HG03175 (cell line): ENCODE measurements at regions not wholly inside any gene's neighbourhood (a gene's known extent, or its start where the extent isn't known, plus 50 kb on each side); places are given as distances from the start of the nearest gene placed in this dataset.
A peak's percentile ranks its signal among the peaks of the same experiment; 100 is the strongest.

Experiments
- ATAC-seq: cut with Tn5 transposase; IDR thresholded peaks from one replicate; pipeline ENCODE4 v1.9.1; 2021; ENCODE audit warnings: mild to moderate bottlenecking, moderate library complexity; ENCODE audit not compliant: unreplicated experiment

DNA sequence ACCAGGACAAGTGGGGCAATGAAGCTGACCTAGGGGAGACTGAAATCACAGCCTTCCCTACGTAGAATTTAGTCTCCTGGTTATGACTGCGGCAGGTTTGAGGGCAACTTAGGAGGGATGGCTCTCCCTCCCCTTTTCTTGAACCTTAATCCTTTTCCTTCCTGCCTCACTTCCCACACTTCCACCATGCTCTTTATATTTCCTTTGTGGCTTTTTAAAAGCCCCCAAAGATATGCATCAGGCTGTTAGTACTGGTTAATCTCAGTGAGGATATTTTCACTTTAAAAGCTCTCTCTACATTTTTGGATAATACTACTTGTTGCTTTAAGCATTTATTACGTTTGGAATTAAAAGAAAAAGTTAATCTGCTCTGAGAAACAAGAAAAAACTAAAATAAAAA is 339.2 kb downstream of the SOX2 start:
- no peak for ATAC-seq

DNA sequence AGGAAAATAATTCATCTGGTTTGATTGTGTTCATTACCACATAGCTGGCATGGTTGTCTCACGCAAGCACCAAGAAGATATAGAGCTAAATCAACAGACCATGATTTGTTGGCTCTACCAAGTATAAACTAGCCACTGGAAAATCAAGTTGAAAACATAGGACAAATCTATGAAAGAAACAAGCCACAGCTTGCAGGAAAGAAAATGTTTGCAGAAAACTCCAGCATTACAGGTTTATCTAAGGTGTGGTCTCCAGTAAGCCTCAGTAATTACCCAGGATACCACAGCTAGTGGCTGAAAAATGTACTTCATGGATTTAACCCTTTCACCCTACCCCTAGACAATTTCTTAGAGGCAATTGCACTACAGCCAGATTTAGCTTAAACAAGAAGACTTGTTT is 340.6 kb downstream of the SOX2 start:
- ATAC-seq = no peak

DNA sequence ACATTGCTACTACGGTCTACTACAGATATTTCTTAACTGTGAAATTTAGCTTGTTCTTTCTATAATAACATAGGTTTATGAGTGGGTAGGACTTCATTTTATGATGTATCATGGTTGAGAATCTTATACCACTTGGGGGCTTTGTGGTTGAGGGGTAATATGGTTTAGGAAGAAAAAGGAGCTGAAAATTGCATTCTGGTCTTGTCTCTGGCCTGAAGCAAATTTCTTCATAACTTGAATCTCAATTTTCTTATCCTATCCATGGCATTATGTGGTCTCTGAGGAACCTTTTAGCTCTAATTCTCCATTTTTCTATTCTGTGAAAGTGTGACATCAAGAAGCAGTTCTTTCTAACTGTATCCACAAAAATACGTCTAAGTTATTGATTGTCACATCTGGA is 341.0 kb downstream of the SOX2 start:
- ATAC-seq = no peak

DNA sequence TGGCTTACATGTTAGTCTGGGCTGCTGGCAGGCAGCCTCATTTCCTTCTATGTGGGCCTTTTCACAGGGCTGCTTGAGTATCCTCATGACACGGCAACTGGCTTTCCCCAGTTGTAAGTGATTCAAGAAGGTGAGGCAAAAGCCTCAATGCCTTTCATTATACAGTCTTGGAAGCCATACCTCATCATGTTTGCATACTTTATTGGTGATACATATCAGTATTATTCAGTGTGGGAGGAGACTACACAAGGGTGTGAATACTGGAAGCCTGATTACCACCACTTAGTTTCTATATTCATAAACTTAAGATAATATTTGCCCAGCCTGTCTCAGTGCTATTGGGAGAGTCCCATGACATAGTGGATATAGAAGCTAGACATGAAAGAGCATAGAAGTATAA is 346.8 kb downstream of the SOX2 start:
- no peak for ATAC-seq

DNA sequence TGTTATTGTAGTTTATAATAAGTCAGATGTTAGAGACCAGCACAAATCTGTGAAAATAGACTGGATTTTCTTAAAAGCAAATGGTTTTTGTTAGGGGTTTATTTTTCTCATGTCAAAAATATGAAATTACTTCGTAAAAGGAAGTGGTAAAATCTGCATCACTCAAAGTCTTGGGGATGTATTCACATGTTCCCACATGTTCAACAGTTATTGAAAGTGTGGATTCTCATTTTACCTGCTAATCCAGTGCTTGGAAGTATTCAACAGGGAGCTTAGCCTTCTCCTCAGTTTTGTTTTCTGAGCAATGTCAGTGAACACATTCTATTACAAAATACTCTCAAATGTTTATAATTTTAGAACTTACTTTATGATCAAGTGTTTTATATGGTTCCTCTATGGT is 352.0 kb downstream of the SOX2 start:
- no peak for ATAC-seq

DNA sequence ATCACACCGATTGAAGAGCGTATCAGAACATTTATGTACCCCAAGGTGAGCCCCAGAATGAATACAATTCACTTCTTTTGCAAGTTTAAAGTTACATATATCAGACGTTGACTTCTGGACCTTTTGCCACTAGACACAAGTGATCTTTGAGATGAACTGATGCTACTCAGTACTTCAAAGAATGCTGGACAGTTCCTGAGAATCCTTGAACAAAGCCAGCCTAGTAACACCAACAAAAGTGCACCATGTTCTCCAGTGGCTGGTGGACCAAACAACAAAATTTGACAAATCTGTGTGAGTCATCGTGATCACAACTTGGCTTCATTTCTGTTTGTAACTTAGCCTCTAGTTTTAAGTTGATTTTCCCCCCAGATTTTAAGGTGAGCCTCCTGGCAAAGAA is 355.7 kb downstream of the SOX2 start:
- no peak for ATAC-seq

DNA sequence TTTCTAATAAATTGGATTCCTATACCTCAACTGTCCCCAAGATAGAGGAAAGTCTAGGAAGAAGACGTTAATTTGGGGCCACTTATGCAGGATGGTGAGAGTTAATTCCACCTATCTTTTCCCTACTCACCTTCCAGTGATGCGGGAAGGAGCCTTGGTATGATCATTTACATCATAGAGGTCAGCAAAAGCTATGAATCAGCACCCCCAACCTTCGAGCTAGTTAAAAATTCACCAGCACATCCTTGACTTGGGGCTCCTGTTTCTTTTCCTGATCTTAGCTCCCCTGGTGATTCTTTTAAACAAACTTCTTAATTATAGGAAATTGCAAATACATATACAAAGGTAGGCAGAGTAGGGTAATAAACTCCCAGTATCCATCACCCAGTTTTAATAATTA is 366.6 kb downstream of the SOX2 start:
- ATAC-seq = no peak

DNA sequence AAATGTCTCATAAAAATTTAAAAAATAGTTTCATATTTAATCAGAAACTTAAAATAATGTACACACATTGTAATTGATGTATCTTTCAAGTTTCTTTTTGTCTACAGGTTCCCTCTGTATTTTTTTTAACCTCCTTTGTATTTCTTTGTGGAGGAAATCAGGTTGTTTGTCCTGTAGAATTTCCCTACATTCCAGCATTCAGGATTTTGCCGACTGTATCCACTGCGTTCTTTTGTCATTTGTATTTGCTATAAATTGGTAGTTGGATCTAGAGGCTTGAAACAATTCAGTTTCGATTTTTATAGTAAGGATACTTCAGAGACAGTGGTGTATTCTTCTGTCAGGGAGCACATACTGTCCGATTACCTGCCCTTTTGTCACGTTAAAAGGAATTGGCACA is 367.2 kb downstream of the SOX2 start:
- no peak for ATAC-seq

DNA sequence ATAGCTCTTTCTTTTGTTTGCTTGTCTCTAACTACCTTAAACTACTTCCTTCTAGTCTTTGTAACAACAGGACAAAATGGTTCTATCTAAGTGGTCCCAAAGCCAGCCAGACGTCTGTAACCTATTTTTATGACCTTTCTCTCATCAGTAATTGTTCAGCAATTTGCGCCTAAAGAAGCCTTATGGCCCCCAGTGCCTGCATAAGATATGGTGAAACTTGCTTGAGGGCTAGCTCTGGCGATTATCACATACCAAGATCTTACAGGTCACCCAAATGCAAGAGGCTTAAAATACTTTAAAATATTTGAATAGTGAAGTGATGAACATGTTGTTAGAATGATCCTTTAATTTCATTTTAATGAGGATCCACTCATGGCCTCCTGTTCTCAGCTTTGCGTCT is 369.4 kb downstream of the SOX2 start:
- no peak for ATAC-seq

DNA sequence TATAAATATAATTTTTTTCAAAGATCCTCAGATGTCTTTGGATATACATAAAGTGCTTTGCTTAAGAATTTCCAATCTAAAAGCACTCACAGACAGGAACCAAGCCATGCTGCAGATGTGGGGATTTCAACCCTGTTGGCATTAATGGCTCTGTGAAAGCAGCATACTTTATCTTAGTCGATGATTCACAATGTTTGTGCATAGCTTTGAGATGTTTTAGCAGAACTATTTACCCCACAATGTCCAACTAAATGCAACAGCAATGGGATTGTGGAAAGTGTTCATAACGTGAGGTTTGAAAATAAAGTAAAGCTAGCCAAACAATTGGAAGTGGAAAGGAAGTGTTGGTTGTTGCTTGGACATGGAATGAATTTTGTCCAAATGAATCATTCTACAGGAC is 371.4 kb downstream of the SOX2 start:
- no peak for ATAC-seq

DNA sequence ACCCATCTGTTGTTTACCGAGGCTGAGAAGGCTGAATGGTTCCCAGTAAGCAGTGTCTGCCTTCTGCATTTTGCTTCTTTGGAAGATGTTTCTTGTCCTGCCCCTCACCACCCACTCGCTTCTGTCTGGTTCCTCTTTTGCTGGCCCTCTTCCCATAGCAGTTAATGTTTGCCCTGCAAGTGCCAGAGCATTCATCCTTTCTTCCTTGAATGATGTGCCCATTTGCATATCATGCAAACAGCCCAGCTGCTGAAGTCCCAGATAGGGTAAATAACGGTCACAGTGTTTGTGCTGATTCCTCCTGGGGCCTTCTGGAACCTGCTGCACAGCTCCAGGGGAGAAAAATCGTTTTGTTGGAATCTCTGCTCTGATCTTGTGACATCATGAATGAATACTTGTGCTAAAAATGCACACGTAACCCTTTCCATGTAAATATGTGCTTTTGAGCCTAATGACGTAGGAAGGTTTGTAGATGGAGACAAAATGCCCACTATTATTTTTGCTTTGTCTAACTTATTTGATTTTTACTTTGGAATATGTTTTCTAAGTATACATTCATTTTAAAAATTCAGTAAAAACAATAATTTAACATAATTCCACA is 381.0 kb downstream of the SOX2 start:
- ATAC-seq = peak; percentile 75

DNA sequence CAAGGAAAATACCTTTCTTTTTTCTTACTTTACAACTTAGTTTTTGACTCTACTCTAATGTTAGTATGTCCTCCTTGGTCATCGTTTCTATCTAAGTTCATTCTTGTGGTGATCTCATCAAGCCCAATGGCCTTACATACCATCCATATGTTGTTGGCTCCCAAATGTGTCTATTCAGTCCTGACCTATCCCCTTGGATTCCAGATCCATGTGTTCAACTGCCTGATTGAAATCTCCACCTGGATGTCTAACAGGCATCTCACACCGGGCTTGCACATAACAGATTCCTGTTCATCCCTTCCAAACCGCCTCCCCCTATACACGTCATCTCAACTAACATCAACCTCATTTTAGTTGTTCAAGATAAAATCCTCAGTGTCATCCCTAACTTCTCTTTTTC is 382.6 kb downstream of the SOX2 start:
- ATAC-seq = no peak

DNA sequence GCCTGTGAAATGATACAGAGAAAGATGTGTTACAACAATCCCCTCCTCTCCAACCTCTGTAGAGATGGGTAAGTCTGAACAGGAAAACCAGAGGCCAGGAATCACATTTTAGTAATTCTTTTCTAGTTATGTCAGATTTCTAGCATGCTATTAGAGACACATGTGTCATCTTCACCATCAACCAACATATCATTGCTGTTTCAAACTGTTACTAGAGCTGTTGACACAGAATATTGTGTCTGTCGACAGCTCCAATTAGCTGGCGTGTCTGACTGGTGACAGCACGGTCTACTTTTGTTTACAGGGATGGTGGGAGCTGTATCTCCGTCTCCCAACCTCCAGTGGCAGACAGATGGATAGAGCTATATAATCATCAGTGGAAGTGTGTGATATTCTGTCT is 393.2 kb downstream of the SOX2 start:
- no peak for ATAC-seq

DNA sequence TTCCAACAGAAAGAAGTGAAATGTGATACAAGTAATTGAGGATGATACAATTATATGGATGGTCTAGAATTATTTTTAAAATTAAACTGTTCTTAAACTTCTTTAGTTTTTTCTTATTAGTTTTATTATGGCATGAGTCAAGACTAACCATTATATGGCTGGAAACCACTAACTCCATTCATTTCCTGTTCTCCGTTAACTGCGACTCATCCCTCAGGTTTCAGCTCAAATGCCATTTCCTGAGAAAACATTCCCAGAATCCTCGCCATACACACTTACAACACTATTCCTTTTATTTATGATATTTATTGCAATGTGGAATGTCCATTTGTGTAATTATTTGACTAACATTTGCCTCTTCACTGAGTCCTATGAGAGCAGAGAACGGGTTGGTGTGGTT is 394.1 kb downstream of the SOX2 start:
- no peak for ATAC-seq

DNA sequence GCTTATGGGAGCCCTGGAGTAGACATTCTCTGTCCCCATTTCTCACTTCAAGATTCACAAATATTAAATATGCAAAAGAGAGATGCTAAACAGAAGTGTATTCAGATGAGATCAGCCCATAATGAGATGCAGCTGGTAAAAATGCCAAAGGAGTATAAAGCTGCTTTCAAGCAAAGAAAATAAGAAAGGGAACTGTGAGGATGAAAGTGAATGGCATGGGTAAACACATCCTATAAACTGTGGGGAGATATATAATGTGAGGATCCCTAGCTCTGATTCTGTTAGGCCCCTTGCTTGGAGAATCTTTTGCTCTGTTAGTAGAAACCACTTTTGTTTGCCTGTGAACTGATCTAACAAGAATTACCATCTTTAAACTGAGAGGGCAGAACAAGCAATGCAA is 396.6 kb downstream of the SOX2 start:
- no peak for ATAC-seq

DNA sequence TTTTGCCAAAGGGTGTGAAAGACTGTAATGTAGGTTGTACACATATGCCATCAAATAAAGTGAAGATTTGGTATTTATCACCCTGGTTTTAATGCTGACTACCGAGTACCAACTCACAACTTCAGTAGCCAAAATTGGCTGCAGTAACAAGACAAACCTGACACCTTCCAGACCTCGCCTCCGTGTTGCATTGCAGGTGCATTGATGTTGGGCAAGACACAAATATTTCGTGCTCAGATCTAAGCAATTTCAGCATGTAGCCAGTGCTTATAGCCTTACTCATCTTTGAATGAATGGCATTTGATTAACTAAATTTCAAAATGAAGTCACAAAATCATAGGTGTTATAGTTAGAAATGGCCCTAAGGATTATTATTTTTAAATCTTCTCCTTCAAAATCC is 400.2 kb downstream of the SOX2 start:
- no peak for ATAC-seq

DNA sequence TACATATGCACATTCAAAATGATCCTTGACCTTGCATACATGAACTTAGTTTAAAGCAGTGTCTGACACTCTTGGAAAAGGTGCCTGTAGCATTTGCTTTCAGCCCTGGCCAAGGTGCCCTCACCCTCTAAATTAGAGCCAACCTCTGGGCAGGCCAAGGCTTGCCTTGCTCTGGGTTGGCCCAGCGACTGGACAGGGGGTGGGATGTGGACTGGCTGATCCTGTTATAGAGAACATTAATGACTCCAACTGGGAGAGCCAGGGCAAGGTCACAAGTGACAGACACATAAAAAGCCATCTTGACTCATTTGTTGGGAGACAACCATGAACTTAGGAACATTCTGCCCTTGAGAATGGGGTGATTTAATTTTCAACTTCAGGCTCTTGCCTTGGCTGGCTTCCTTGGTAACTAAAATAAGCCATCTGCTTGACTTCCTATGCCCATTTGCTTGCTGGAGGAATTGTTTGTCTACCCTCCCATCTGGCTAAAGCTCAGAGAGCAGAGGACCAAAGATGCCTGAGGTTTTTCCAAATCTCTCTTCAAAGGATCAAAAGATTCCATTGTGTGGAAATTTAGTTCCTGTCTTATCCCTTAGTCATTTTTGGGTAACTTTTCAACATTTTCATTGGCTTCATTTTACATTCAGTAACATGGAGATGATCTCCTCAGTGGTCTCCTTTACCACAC is 403.7 kb downstream of the SOX2 start:
- ATAC-seq = no peak

DNA sequence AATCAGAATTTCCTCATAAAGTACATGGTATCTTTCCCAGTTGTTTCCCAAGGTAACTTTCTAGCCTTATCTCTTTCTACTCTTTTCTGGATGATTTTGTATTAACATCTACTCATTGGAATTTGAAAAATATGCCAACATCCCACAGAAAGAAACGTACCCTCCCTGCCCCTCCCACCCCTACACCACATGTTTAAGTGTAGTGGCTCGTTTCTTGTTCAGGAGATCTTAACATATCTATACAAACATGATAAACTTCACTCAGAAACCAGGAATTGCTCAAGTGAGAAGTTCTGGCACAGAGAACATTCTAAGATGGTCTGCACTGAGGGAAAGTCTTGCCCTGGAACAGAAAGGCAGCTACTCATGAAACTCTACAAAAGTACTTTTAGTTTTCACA is 404.7 kb downstream of the SOX2 start:
- ATAC-seq = no peak

DNA sequence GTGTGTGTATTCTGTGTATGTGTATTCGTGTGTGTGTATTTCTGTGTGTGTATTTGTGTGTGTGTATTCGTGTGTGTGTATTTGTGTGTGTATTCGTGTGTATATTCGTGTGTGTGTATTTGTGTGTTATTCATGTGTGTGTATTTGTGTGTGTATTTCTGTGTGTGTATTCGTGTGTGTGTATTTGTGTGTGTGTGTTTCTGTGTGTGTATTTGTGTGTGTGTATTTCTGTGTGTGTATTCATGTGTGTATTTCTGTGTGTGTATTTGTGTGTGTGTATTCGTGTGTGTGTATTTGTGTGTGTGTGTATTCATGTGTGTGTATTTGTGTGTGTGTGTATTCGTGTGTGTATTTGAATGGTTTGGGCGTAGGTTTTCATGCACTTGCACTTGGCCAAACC is 405.4 kb downstream of the SOX2 start:
- no peak for ATAC-seq

DNA sequence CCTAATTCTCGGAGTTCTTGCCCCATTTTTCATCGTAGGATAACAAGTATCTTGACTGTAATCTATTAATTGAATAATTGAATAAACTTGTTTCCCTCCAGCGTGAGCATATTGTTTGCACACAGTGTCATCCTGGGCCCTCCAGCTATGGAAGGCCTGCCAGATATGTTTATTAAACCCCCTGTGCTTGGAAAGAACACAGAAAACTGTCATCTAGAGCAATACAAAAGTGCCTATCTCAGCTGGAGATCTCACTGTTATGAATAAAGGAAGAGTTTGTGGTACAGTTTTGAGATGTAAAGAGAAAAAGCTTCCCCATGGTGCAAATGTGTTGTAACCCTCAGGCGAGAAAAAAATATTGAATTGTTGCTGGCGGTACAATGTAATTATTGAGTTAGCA is 405.9 kb downstream of the SOX2 start:
- no peak for ATAC-seq

DNA sequence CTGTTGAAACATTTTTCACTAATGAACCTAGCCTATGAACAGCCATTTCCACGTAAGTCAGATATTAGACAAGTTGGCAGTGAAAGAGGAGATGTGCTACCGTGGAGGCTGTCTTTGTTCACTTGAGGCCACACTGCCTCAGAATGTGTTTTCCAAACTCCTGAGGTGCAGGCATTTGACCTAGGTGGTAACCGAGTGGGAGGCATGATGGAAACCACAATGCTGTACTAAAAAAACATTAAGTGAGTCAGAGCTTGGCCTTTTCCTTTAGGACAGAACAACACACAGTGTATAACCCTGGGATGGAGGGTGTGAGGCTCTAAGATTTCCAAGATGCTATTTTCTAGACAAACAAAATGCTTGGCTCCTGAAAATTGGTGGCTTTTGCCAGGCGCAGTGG is 406.3 kb downstream of the SOX2 start:
- ATAC-seq = no peak

DNA sequence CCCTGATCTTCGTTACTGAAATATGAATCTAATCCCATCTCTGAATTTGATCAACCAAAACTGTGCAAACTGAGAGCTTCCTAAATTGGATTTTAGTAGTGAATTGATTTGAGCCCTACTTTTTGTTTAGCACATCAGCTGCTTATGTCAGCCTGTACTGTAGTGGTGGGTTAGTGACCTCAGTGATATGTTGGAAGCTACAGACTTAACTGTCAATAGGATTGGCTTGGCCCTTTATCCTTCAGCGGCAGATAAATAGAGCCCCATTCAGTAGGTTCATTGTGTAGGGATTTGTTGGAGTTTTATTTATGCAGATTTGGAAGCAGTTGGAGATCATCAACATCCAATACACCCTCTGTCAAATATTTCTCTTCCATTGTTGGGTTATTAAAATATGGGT is 409.7 kb downstream of the SOX2 start:
- no peak for ATAC-seq

DNA sequence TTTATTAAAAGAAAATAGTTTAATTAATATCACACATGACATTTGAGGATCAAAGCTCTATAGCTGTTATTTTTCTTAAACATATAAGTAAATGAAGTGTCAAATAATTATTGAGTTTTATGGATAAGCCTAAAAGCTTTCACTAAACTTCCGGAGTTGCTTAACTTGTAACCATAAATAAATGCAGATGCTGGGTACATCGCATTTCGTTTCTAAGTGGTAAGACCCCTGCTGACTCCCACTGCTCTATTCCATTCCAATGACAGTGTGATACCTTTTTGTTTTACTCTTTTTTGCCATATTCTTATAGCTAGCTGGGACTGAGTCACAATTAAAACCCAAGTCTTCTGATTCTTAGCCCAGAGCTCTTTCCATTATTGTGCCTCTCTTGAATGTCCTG is 411.1 kb downstream of the SOX2 start:
- ATAC-seq = no peak
